Activated CD4-positive, alpha-beta T cell treated with anti-CD3 and anti-CD28 coated beads for 1 hour (primary cell): ENCODE measurements at regions not wholly inside any gene's neighbourhood (a gene's known extent, or its start where the extent isn't known, plus 50 kb on each side); places are given as distances from the start of the nearest gene placed in this dataset.
A peak's percentile ranks its signal among the peaks of the same experiment; 100 is the strongest.
"Not testable (repeated sequence)": the region's sequence is repeated elsewhere in the genome, so short reads cannot be mapped to it uniquely, and the experiment has no call there.

Experiments used
- DNase-seq: peaks from one replicate; pipeline ENCODE4 v3.0.0-alpha.2; 2020

GRCh38 chr2:133843091-133843490 is 274.8 kb upstream of the NCKAP5 start:
- DNase-seq = no peak

DNA sequence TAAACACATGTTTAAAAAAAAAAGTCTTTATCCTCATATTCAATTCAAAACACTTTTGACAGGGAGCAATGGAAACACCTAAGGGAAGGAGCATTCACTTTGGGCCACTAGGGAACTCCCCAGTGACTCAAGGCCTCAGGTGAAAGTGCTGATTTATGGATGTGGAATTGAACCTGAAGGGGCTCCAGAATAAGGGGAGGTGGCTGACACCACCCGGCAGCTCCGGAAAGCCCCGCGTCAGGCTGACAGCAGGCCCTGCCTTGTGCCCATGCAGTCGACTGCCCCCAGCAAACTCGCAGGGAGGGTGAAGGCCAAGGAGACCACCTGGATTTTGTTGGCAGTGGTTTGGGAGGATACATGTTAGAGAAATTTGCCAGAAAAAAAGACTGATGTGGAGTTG is 275.3 kb upstream of the NCKAP5 start:
- DNase-seq = no peak

- DNase-seq = peak; percentile 13
Observed at GRCh38 chr2:133844214-133844892, 276.1 kb upstream of the NCKAP5 start.

- DNase-seq = no peak
Observed at GRCh38 chr2:133846476-133846875, 278.2 kb upstream of the NCKAP5 start.

- DNase-seq = no peak
Observed at GRCh38 chr2:133847591-133847990, 279.3 kb upstream of the NCKAP5 start.

- no peak for DNase-seq
Observed at GRCh38 chr2:133848111-133848649, 279.9 kb upstream of the NCKAP5 start.

- DNase-seq = no peak
Observed at GRCh38 chr2:133849341-133849740, 281.1 kb upstream of the NCKAP5 start.

DNA sequence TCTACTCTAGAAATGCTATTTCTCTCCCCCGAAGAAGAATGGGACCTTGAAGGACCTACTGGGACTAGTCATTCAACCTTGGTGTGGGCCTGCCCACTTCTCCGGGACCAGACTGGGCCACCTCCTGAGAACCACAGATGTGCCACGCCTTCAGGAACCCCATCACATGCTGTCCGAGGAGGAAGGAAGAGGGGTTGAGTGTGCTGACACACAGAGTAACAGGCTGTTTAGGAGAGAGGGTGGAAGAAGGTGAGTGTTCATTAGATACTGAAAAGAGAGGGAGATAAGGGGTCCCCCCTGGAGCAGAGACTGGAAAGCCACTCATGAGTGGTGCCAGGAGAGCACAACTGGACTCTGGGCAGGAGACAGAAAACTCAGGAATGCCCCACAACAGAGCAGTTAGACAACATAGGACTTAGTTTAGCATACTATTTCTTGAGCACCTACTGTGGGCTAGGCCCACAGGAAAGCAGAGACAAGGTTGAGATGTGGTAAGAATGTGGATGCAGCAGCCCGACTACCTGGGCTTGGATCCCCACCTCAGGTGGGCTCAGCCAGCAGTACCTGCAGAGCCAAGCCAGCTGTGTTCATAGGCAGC is 286.4 kb upstream of the NCKAP5 start:
- DNase-seq = no peak

DNA sequence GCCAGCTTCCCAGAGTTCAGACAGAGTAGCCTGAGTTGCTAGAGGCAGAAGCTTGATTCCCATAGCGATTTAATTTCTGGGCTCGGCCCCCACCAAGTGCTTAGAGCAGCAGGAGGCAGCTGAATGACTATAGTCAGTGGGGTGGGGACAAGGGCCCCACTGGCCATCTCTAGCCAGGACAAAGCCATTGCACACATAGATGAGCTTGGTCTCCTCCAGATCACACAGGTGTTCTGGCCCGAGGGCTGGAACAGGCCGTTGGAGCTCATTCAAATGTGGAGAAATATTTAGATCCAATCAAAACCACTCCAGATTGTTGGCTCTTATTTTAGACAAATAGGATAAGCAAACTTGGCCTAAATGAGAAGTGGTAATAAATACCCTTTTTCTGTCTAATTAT is 287.3 kb upstream of the NCKAP5 start:
- DNase-seq = no peak

DNA sequence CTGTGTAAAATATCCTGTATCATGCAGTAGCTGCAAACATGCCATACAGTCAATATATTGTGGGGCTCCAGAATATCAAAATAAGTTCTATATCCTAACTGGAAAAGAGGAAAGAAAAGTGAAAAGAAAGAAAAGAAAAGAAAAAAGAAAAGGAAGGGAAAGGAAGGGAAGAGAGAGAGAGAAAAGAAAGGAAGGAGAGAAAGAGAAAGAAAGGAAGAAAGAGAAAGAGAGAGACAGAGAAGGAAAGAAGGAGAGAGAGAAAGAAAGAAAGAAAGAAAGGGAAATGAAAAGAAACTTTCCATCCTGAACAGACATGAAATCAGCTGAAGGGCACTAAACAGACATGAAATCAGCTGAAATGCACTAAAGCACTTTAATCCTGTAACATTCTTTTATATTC is 288.4 kb upstream of the NCKAP5 start:
- DNase-seq = no peak

GRCh38 chr2:133859578-133859977 is 291.3 kb upstream of the NCKAP5 start:
- DNase-seq = no peak

DNA sequence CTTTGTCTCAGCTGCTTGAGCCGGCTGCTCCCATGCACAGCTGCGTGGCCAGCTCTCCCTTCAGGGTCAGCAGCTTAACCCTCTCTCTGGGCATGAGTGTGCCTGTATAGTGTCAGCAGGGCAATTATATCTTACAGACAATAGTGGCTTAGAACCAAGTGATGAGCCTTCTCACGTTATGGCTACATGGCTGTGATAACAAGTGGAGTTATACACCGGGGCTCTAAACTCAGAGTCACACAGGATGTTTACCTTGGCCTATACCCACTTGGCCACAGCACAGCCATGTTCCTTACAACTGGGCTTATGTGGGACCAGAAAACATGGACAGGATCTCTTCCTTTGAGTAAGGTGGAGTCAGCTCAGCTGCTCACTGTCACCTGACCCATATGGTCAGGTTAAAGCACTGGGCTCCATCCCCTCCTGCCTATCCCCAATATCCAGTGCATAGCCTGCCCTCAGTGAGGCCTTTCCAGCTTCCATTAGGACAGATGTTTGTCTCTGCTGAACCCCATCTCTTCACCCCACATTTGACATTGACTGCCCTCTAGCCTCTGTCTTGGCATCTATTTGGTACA is 294.2 kb upstream of the NCKAP5 start:
- DNase-seq = no peak

GRCh38 chr2:133863106-133863800 is 295.0 kb upstream of the NCKAP5 start:
- no peak for DNase-seq

DNA sequence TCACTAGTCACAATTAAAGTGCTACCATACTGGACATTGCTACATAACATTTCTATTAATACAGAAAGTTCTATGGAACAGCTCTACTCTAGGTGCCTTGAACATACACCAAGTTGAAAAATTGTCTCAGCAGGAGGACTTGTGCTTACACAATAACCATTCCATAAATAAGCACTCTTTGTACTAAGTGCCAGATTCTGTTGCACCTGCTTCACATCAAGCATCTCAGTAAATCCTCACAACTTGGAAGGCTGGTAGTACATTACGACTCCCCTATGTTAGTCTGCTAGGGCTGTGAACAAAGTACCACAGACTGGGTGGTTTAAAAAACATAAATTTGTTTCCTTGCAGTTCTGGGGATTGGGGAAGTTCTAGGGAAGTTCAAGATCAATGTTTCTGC is 296.9 kb upstream of the NCKAP5 start:
- no peak for DNase-seq

GRCh38 chr2:133867166-133867565 is 298.9 kb upstream of the NCKAP5 start:
- no peak for DNase-seq

- DNase-seq = no peak
Observed at GRCh38 chr2:133871545-133872209, 303.4 kb upstream of the NCKAP5 start.

GRCh38 chr2:133878326-133878725 is 310.1 kb upstream of the NCKAP5 start:
- no peak for DNase-seq

GRCh38 chr2:133879703-133880102 is 311.4 kb upstream of the NCKAP5 start:
- DNase-seq = no peak

GRCh38 chr2:133882159-133882558 is 313.9 kb upstream of the NCKAP5 start:
- not testable (repeated sequence) for DNase-seq

- no peak for DNase-seq
Observed at GRCh38 chr2:133884739-133885381, 316.6 kb upstream of the NCKAP5 start.

- no peak for DNase-seq
Observed at GRCh38 chr2:133885847-133886246, 317.6 kb upstream of the NCKAP5 start.
